ENCODE measurements at regions not wholly inside any gene's neighbourhood (a gene's known extent, or its start where the extent isn't known, plus 50 kb on each side); places are given as distances from the start of the nearest gene placed in this dataset.

GRCh38 chr7:119392-120163 is 72.8 kb upstream of the FAM20C start:
- no peak for TF ChIP-seq CTCF (IDR thresholded peaks at IDR 0.05)
- ATAC-seq (peak; percentile 46 to 70), DNase-seq (peak; percentile 82)
- H3K27ac ChIP-seq: peak overlapping the region; percentile 73
- peaks cover 31% of the 10 kb centered on the region for H3K4me1 ChIP-seq
- no peaks in the 10 kb centered on the region for H3K36me3 ChIP-seq
- no peaks in the 10 kb centered on the region for H3K9me3 ChIP-seq
- peak overlapping the region; percentile 17 for H3K4me3 ChIP-seq
- H3K27me3 ChIP-seq (ENCODE audit: low read depth): no peaks in the 10 kb centered on the region
- intact Hi-C loops (cut with DNase I): no loop called here

DNA sequence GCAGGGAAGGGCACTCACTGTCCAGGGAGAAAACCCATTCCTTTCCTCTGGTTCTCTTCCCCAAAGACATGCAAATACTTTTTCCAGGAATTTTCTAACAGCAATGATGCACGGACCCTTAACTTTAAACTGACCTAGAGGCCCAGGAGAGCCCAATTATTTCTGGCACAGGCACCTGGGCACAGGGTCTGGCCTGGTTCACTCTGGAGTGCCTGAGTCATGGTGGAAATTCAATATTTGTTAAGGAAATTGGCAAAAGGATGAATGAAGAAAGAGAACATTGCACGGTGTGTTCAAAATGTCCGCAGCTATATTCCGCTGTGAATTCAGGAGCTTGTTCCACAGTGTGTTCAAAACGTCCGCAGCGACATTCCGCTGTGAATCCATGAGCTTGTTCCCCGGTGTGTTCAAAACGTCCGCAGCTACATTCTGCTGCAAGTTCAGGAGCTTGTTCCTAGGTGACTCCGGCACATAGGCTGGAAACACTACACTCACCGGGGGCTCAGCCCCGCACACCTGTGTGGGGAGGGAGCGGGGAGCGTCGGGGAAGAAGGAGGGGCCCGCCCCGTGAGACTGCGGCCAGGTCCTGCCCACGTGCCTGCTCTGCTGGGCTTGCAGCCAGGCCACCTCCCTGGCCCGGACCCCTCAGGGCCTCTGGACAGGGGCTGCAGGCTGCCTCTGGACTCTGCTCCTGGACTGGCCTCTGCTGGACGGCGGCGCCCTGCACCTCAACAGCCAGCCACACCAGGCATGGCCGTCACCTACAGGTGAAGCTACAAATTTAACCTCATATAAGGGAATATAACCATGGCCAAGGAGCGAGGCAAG is 72.0 kb upstream of the FAM20C start:
- H3K9me3 ChIP-seq: no peaks in the 10 kb centered on the region
- ATAC-seq (peak; percentile 67 to 85), DNase-seq (peak; percentile 64)
- no peaks in the 10 kb centered on the region for H3K36me3 ChIP-seq
- intact Hi-C loops (cut with DNase I): no loop called here
- no peak for TF ChIP-seq CTCF (IDR thresholded peaks at IDR 0.05)
- H3K27me3 ChIP-seq (ENCODE audit: low read depth): no peaks in the 10 kb centered on the region
- peaks cover 31% of the 10 kb centered on the region for H3K4me1 ChIP-seq
- peak overlapping the region; percentile 73 for H3K27ac ChIP-seq
- no peak overlapping the region for H3K4me3 ChIP-seq

- no peaks in the 10 kb centered on the region for H3K36me3 ChIP-seq
- H3K27ac ChIP-seq: peak overlapping the region; percentile 73
- no peak overlapping the region for H3K4me3 ChIP-seq
- peaks cover 27% of the 10 kb centered on the region for H3K4me1 ChIP-seq
- DNase-seq: no peak
- intact Hi-C loops (cut with DNase I): no loop called here
- ATAC-seq: peak in 1 of 2 donors; percentile 11
- H3K9me3 ChIP-seq: no peaks in the 10 kb centered on the region
- TF ChIP-seq CTCF (IDR thresholded peaks at IDR 0.05): no peak
- H3K27me3 ChIP-seq (ENCODE audit: low read depth): no peaks in the 10 kb centered on the region
Observed at GRCh38 chr7:121002-121785, 71.2 kb upstream of the FAM20C start.

DNA sequence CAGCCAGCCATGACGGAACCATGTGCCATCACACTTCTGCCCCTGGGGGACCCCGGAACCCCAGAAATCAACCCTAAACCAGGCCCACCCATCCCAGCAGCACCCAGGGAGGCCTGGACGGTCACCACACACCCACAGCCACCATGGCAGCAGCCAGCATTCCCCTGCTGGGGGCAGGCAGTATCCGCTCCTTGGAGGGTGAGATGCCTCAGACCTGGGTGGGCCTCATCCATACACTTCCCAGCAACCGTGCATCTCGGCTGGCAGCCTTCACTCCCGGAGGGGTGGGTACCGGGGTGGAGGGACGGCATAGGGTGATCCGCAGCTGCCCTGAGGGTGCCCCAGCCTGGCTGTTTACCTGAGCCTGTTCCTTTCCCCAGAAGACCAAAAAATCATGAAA is 69.1 kb upstream of the FAM20C start:
- no peak for ATAC-seq
- Histone ChIP-seq H3K27ac (no peak overlapping the region), H3K4me1 (peaks cover 22% of the 10 kb centered on the region), H3K9me3 (no peaks in the 10 kb centered on the region), H3K27me3 (ENCODE audit: low read depth) (no peaks in the 10 kb centered on the region), H3K36me3 (no peaks in the 10 kb centered on the region), H3K4me3 (no peak overlapping the region)
- TF ChIP-seq CTCF (IDR thresholded peaks at IDR 0.05): no peak
- no peak for DNase-seq
- intact Hi-C loops (cut with DNase I): no loop called here

Measured in lower lobe of right lung (tissue), 2 donors.